K562 (cell line): ENCODE measurements at regions not wholly inside any gene's neighbourhood (a gene's known extent, or its start where the extent isn't known, plus 50 kb on each side); places are given as distances from the start of the nearest gene placed in this dataset.

Experiments
- ARHGAP35 ChIP-seq: fragments of 450-650 bp; IDR thresholded peaks from 2 replicates; pipeline ENCODE4 v1.6.1; 2018; ENCODE audit not compliant: partially characterized antibody
- CTCF ChIP-seq, 3 experiments: IDR thresholded peaks in 2 of 3; conservative IDR thresholded peaks in 1 of 3; 2 replicates each; pipeline ENCODE4 v1.5.1; 2011 to 2012; ENCODE audit warnings: low read length in 3 of 3, mild to moderate bottlenecking in 3 of 3, control low read depth in 2 of 3, improper control_type of control experiment in 1 of 3, inconsistent platforms in 1 of 3, low read depth in 1 of 3, mixed read lengths in 1 of 3, moderate library complexity in 1 of 3; ENCODE audit not compliant: insufficient read depth in 2 of 3
- E4F1 ChIP-seq: fragments of 250-450 bp; sonication (Bioruptor Pico); IDR thresholded peaks from 2 replicates; pipeline ENCODE4 v1.5.0; 2021; ENCODE audit warnings: mild to moderate bottlenecking, borderline replicate concordance
- HDAC6 ChIP-seq: IDR thresholded peaks from 2 replicates; pipeline ENCODE4 v1.6.1; 2012; ENCODE audit warnings: low read depth, mild to moderate bottlenecking, control low read depth, inconsistent platforms, low read length, moderate library complexity
- POLR2A ChIP-seq: fragments of 450-650 bp; conservative IDR thresholded peaks from 2 replicates; pipeline ENCODE4 v1.6.1; 2016
- POLR2AphosphoS5 ChIP-seq: IDR thresholded peaks from 2 replicates; pipeline ENCODE4 v1.6.1; 2011; ENCODE audit warnings: mild to moderate bottlenecking, low read depth, low read length, moderate library complexity; ENCODE audit not compliant: control insufficient read depth, insufficient read depth
- ZKSCAN3 ChIP-seq: fragments of 250-450 bp; sonication (Bioruptor Pico); IDR thresholded peaks from 2 replicates; pipeline ENCODE4 v1.4.0; 2020

- TF ChIP-seq ARHGAP35 (no peak), HDAC6 (no peak), POLR2A (no peak), POLR2AphosphoS5 (no peak), CTCF (IDR thresholded peaks at IDR 0.05 in 2 of 3, conservative IDR thresholded peaks at IDR 0.05 in 1 of 3; ENCODE audit: insufficient read depth in 2 of 3, low read depth in 1 of 3, low read length in 3 of 3) (no peak), E4F1 (CRISPR knock-in tag) (no peak), ZKSCAN3 (CRISPR knock-in tag) (no peak)
These were observed 74.5 kb downstream of the TET3 start for GRCh38 chr2:74059137-74059775.
